ENCODE measurements at regions not wholly inside any gene's neighbourhood (a gene's known extent, or its start where the extent isn't known, plus 50 kb on each side); places are given as distances from the start of the nearest gene placed in this dataset.

DNA sequence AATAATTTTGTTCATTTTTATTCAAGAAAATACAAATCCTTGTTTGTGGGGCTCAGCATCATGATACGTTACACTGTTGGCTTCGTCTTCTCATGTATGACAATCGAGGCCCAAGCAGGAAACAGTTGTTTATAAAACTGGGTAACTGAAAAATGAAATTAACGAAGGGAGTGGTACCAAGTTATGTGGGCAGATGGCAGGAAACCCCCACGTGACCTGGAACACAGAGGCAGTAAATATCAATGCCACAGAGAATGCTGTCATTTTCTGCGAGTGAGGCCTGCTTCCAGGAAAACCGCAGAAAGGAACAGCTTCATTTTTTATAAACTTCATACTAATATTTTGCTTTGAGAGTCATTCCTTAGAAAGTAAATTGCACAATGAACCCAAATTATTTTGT is 201.0 kb upstream of the ADARB2 start (continued):
- no peak for TF ChIP-seq EZH2 (IDR thresholded peaks at IDR 0.05; ENCODE audit: low read depth, unreplicated experiment)
- TF ChIP-seq, protein P1, sequence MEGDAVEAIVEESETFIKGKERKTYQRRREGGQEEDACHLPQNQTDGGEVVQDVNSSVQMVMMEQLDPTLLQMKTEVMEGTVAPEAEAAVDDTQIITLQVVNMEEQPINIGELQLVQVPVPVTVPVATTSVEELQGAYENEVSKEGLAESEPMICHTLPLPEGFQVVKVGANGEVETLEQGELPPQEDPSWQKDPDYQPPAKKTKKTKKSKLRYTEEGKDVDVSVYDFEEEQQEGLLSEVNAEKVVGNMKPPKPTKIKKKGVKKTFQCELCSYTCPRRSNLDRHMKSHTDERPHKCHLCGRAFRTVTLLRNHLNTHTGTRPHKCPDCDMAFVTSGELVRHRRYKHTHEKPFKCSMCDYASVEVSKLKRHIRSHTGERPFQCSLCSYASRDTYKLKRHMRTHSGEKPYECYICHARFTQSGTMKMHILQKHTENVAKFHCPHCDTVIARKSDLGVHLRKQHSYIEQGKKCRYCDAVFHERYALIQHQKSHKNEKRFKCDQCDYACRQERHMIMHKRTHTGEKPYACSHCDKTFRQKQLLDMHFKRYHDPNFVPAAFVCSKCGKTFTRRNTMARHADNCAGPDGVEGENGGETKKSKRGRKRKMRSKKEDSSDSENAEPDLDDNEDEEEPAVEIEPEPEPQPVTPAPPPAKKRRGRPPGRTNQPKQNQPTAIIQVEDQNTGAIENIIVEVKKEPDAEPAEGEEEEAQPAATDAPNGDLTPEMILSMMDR (conservative IDR thresholded peaks at IDR 0.05; ENCODE audit: low read depth in 2 of 2), result no peak
- TF ChIP-seq, protein P2, sequence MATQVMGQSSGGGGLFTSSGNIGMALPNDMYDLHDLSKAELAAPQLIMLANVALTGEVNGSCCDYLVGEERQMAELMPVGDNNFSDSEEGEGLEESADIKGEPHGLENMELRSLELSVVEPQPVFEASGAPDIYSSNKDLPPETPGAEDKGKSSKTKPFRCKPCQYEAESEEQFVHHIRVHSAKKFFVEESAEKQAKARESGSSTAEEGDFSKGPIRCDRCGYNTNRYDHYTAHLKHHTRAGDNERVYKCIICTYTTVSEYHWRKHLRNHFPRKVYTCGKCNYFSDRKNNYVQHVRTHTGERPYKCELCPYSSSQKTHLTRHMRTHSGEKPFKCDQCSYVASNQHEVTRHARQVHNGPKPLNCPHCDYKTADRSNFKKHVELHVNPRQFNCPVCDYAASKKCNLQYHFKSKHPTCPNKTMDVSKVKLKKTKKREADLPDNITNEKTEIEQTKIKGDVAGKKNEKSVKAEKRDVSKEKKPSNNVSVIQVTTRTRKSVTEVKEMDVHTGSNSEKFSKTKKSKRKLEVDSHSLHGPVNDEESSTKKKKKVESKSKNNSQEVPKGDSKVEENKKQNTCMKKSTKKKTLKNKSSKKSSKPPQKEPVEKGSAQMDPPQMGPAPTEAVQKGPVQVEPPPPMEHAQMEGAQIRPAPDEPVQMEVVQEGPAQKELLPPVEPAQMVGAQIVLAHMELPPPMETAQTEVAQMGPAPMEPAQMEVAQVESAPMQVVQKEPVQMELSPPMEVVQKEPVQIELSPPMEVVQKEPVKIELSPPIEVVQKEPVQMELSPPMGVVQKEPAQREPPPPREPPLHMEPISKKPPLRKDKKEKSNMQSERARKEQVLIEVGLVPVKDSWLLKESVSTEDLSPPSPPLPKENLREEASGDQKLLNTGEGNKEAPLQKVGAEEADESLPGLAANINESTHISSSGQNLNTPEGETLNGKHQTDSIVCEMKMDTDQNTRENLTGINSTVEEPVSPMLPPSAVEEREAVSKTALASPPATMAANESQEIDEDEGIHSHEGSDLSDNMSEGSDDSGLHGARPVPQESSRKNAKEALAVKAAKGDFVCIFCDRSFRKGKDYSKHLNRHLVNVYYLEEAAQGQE (IDR thresholded peaks at IDR 0.05; ENCODE audit: unreplicated experiment), result no peak
- no peak for TF ChIP-seq ZNF114 (CRISPR knock-in tag; IDR thresholded peaks at IDR 0.05)
- TF ChIP-seq EZH2phosphoT487 (IDR thresholded peaks at IDR 0.05; ENCODE audit: unreplicated experiment), result no peak
- TF ChIP-seq, protein P3, sequence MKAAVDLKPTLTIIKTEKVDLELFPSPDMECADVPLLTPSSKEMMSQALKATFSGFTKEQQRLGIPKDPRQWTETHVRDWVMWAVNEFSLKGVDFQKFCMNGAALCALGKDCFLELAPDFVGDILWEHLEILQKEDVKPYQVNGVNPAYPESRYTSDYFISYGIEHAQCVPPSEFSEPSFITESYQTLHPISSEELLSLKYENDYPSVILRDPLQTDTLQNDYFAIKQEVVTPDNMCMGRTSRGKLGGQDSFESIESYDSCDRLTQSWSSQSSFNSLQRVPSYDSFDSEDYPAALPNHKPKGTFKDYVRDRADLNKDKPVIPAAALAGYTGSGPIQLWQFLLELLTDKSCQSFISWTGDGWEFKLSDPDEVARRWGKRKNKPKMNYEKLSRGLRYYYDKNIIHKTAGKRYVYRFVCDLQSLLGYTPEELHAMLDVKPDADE (IDR thresholded peaks at IDR 0.05), result no peak
- no peak for TF ChIP-seq NANOG (IDR thresholded peaks at IDR 0.05; ENCODE audit: borderline replicate concordance)
- no peak for TF ChIP-seq STAT1 (IDR thresholded peaks at IDR 0.05; ENCODE audit: unreplicated experiment)
- no peak for TF ChIP-seq CREB1 (CRISPR knock-in tag; IDR thresholded peaks at IDR 0.05; ENCODE audit: low read depth)
- no peak for TF ChIP-seq POLR2AphosphoS5 (IDR thresholded peaks at IDR 0.05; ENCODE audit: low read depth)
- TF ChIP-seq ZNF331 (CRISPR knock-in tag; IDR thresholded peaks at IDR 0.05; ENCODE audit: low read depth), result no peak

DNA sequence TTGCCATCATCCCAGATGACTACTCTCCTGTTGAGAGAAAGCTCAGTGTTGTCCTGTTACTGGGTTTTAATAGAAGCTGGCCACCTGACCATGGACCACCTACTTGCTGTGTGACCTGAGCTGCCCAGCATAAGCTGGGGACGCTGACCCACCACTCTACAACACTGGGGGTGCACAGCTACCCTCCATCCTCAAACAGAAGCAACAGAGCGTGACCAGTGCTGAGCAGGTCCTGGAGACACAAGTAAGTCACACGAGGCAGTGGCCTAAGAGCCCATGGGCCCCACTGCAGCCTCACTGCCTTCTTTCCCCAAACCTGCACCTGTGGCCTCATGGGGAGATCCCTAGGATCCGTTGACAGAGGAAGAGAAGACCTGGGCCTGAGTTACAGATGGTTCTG is 198.6 kb upstream of the ADARB2 start:
- H3K4me1 ChIP-seq (ENCODE audit: insufficient read depth), result peaks cover 5% of the 10 kb centered on the region; the same call in 1 of the 2 replicates
- Mint-ChIP-seq H3K4me3 (no peak overlapping the region), H3K9me3 (no peaks in the 10 kb centered on the region), H3K4me1 (peaks cover 14% of the 10 kb centered on the region), H3K27ac (no peak overlapping the region), H3K27me3 (ENCODE audit: insufficient read depth, low read depth, poor library complexity) (peaks cover 8% of the 10 kb centered on the region), H3K36me3 (ENCODE audit: low read depth) (no peaks in the 10 kb centered on the region)
- no peaks in the 10 kb centered on the region for H3F3A ChIP-seq (replicated peaks; ENCODE audit: low read depth)
- H2AFZ ChIP-seq, result no peak overlapping the region
- no peak for ATAC-seq
- no peak for DNase-seq (ENCODE audit: low spot score)
- H3K4me3 ChIP-seq, result no peak overlapping the region
- no peaks in the 10 kb centered on the region for H4K20me1 ChIP-seq (replicated peaks; ENCODE audit: insufficient read depth)
- no peaks in the 10 kb centered on the region for H3K9me2 ChIP-seq (ENCODE audit: insufficient read depth)
- H3K4me2 ChIP-seq, result no peak overlapping the region
- no peak overlapping the region for H3K27ac ChIP-seq (ENCODE audit: low read depth)
- H3K27me3 ChIP-seq (ENCODE audit: insufficient read depth), result no peaks in the 10 kb centered on the region
- H3K36me3 ChIP-seq (ENCODE audit: insufficient read depth), result no peaks in the 10 kb centered on the region
- no peaks in the 10 kb centered on the region for H3K79me2 ChIP-seq (replicated peaks; ENCODE audit: insufficient read depth)
- TF ChIP-seq ZNF331 (CRISPR knock-in tag; IDR thresholded peaks at IDR 0.05; ENCODE audit: low read depth), result no peak
- TF ChIP-seq CREB1 (CRISPR knock-in tag; IDR thresholded peaks at IDR 0.05; ENCODE audit: low read depth), result no peak
- TF ChIP-seq, protein P2 (IDR thresholded peaks at IDR 0.05; ENCODE audit: unreplicated experiment), result no peak
- no peak for TF ChIP-seq STAT1 (IDR thresholded peaks at IDR 0.05; ENCODE audit: unreplicated experiment)
- TF ChIP-seq, protein P3 (IDR thresholded peaks at IDR 0.05), result no peak
- no peak for TF ChIP-seq EZH2phosphoT487 (IDR thresholded peaks at IDR 0.05; ENCODE audit: unreplicated experiment)
- no peak for TF ChIP-seq EZH2 (IDR thresholded peaks at IDR 0.05; ENCODE audit: low read depth, unreplicated experiment)
- no peak for TF ChIP-seq JUNB (IDR thresholded peaks at IDR 0.05; ENCODE audit: unreplicated experiment)
- TF ChIP-seq NANOG (IDR thresholded peaks at IDR 0.05; ENCODE audit: borderline replicate concordance), result no peak
